ENCODE measurements at regions not wholly inside any gene's neighbourhood (a gene's known extent, or its start where the extent isn't known, plus 50 kb on each side); places are given as distances from the start of the nearest gene placed in this dataset.

DNA sequence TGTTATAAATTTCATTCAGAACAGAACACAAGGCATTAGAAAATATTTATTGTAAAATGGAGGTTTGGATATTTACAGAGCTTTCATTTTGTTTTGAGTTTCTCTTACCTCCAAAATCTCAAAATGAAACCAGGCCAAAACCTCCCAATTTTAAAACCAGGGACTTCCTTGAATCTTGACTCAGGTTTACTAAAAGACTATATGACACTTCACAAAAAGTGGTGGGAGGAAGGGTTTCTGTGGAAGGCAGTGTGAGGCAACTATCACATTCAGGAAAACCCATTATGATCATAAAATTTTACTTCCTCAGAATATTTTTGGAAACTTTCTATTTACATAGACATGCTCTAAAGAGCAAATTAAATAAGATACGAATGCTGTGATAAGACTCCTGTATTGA is 205.8 kb upstream of the EOMES start:
- intact Hi-C loops (cut with DNase I; ENCODE audit: low total_unique reads): no loop called here
- Histone ChIP-seq H3K36me3 (no peaks in the 10 kb centered on the region), H3K27me3 (no peaks in the 10 kb centered on the region), H3K4me1 (no peaks in the 10 kb centered on the region), H3K4me3 (no peak overlapping the region), H3K27ac (no peak overlapping the region), H3K9me3 (no peaks in the 10 kb centered on the region)
- DNase-seq: no peak
- TF ChIP-seq, protein P1, sequence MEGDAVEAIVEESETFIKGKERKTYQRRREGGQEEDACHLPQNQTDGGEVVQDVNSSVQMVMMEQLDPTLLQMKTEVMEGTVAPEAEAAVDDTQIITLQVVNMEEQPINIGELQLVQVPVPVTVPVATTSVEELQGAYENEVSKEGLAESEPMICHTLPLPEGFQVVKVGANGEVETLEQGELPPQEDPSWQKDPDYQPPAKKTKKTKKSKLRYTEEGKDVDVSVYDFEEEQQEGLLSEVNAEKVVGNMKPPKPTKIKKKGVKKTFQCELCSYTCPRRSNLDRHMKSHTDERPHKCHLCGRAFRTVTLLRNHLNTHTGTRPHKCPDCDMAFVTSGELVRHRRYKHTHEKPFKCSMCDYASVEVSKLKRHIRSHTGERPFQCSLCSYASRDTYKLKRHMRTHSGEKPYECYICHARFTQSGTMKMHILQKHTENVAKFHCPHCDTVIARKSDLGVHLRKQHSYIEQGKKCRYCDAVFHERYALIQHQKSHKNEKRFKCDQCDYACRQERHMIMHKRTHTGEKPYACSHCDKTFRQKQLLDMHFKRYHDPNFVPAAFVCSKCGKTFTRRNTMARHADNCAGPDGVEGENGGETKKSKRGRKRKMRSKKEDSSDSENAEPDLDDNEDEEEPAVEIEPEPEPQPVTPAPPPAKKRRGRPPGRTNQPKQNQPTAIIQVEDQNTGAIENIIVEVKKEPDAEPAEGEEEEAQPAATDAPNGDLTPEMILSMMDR (IDR thresholded peaks at IDR 0.05): no peak
- no peak for TF ChIP-seq POLR2A (IDR thresholded peaks at IDR 0.05)

DNA sequence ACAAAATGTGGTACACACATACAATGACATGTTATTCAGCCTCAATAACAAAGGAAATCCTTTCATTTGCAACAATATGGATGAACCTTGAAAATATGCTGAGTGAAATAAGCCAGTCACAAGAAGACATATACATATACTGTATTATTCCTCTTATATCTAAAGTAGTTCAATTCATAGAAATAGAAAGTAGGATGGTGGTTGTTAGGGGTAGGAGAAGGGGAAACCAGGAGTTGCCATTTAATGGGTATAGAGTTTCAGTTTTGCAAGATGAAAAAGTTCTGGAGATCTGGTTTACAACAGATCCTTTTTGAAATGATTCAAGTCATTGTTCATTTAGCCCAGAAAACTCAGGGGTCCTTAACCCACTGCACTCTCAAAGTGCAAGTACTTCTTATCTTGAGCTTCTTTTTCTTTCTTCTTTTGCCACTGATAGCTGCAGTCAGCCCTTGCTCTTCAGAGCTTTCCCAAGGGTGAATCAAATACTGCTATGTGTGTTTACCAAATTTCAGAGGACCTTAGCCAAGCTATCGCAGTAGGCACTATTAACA is 208.0 kb upstream of the EOMES start:
- no peak overlapping the region for H3K27ac ChIP-seq
- intact Hi-C loops (cut with DNase I; ENCODE audit: low total_unique reads): no loop called here

DNA sequence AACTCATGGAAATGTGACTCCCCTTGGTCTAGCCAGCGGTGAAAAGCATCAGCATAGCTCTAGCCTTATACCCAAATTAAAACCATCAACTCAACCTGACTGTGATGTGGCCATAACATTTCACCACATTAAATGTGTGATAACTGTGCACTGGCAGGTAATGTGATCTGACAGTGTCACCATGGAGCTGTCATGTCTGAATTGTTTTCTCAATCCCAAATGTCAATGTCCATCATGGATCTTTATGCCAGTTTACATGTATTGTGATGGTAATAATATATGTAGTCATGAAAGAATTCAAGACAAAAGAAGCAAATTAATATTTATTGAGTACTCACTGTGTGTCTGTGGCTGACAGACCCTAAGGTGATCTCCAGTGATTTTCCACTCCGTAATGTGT is 213.4 kb upstream of the EOMES start:
- no peak for DNase-seq
- Histone ChIP-seq H3K4me1 (no peaks in the 10 kb centered on the region), H3K27ac (no peak overlapping the region), H3K36me3 (no peaks in the 10 kb centered on the region), H3K9me3 (no peaks in the 10 kb centered on the region), H3K4me3 (no peak overlapping the region), H3K27me3 (no peaks in the 10 kb centered on the region)
- intact Hi-C loops (cut with DNase I; ENCODE audit: low total_unique reads): no loop called here
- no peak for TF ChIP-seq POLR2A (IDR thresholded peaks at IDR 0.05)
- TF ChIP-seq, protein P1 (IDR thresholded peaks at IDR 0.05): no peak

More for the DNA sequence above, 208.0 kb upstream of the EOMES start:
- H3K4me3 ChIP-seq: no peak overlapping the region
- H3K36me3 ChIP-seq: no peaks in the 10 kb centered on the region
- no peak for TF ChIP-seq POLR2A (IDR thresholded peaks at IDR 0.05)
- TF ChIP-seq, protein P1 (IDR thresholded peaks at IDR 0.05): no peak
- H3K9me3 ChIP-seq: no peaks in the 10 kb centered on the region
- no peak for DNase-seq
- no peaks in the 10 kb centered on the region for H3K27me3 ChIP-seq
- H3K4me1 ChIP-seq: no peaks in the 10 kb centered on the region

DNA sequence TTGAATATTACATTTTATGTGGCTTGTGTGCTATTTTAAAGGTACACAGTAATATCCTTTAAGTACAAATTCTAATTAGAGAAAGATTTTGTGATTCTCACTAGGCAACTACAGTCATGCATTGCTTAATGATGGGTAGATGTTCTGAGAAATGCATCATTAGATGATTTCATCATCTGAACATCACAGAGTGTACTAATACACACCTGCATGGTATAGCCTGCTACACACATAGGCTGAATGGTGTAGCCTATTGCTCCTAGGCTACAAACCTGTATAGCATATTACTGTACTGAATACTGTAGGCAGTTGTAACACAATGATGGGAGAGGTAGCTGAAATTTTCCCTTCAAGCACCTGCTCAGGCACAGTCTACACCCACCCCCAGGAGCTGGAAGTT is 217.4 kb upstream of the EOMES start:
- Histone ChIP-seq H3K27ac (no peak overlapping the region), H3K36me3 (no peaks in the 10 kb centered on the region), H3K4me1 (no peaks in the 10 kb centered on the region), H3K4me3 (no peak overlapping the region), H3K9me3 (no peaks in the 10 kb centered on the region), H3K27me3 (no peaks in the 10 kb centered on the region)
- intact Hi-C loops (cut with DNase I; ENCODE audit: low total_unique reads): no loop called here
- DNase-seq: no peak
- no peak for TF ChIP-seq POLR2A (IDR thresholded peaks at IDR 0.05)
- TF ChIP-seq, protein P1 (IDR thresholded peaks at IDR 0.05): no peak

DNA sequence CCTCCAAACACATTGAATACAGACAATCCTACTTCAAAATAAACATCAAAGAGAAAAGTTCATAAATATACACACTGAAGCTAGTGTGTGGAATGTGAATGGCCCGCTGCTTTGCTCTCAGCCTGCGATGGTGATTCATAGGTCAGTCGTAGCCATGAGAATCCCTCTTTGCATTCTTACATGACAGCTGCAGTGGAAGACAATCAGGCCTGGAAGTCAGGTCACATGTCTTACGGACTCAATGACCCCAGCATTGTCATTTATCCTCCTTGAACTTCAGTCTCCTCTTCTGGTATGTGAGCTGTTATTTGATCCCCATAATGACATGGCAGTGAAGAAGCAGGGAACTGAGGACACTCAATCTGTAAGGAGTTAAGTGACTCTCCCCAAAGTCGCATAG is 217.8 kb upstream of the EOMES start:
- intact Hi-C loops (cut with DNase I; ENCODE audit: low total_unique reads): no loop called here
- no peak for DNase-seq

More for the DNA sequence above, 217.8 kb upstream of the EOMES start:
- Histone ChIP-seq H3K36me3 (no peaks in the 10 kb centered on the region), H3K27me3 (no peaks in the 10 kb centered on the region), H3K4me3 (no peak overlapping the region), H3K9me3 (no peaks in the 10 kb centered on the region), H3K4me1 (no peaks in the 10 kb centered on the region), H3K27ac (no peak overlapping the region)
- TF ChIP-seq, protein P1 (IDR thresholded peaks at IDR 0.05): no peak
- no peak for TF ChIP-seq POLR2A (IDR thresholded peaks at IDR 0.05)

All from uterus (tissue), 3 donors.